HCT116 (cell line): ENCODE measurements at regions not wholly inside any gene's neighbourhood (a gene's known extent, or its start where the extent isn't known, plus 50 kb on each side); places are given as distances from the start of the nearest gene placed in this dataset.

ENCODE experiments used
- ATAC-seq: fragments of 200-7000 bp; cut with Tn5 transposase; 2 replicates; pipeline ENCODE4 v1.9.1; 2020; ENCODE audit warnings: mild to moderate bottlenecking, moderate library complexity
- BruUV-seq: library from RNA; stranded (reverse); fragments of 400-500 nt; replicated peaks from 2 replicates; lab custom pipeline; 2021; lab: Mats Ljungman, UMichigan
- CTCF ChIA-PET: fragments of 300-600 bp; sonication (Branson Sonifier 250); formaldehyde crosslinking; loops from one replicate; lab custom pipeline; 2021; ENCODE audit warnings: antibody characterized with exemption; lab: Charles Lee
- POLR2A ChIA-PET: fragments of 300-600, 350-600 bp; sonication (Branson Sonifier 250); formaldehyde crosslinking; loops from one replicate; lab custom pipeline; 2021; ENCODE audit warnings: antibody characterized with exemption; lab: Charles Lee
- RAD21 ChIA-PET, 2 experiments: fragments of 300-600 bp; sonication (Branson Sonifier 250); formaldehyde crosslinking; loops; one replicate each; lab custom pipeline; 2023; ENCODE audit warnings: low total read pairs in 2 of 2; ENCODE audit not compliant: uncharacterized antibody in 2 of 2, unreplicated experiment in 2 of 2, low non-redundant PET in 1 of 2; lab: Charles Lee
- DNase-seq: peaks from one replicate; pipeline ENCODE4 v3.0.0-alpha.2; 2010; ENCODE audit warnings: low read depth, low spot score
- H2AFZ ChIP-seq: fragments of 200-600 bp; shearing (Covaris generic), sonication (generic); 2 replicates; pipeline ENCODE4 v1.6.1; 2017; ENCODE audit warnings: low read depth, mixed run types, mixed read lengths, antibody characterized with exemption, low read length; ENCODE audit not compliant: poor library complexity, severe bottlenecking
- H3K27ac ChIP-seq: 2 replicates; pipeline ENCODE4 v1.5.1; 2012; ENCODE audit warnings: low read depth, low read length
- H3K27me3 ChIP-seq: fragments of 200-600 bp; sonication (generic); 2 replicates; pipeline ENCODE4 v1.6.1; 2016; ENCODE audit warnings: mixed run types, low read length, mixed read lengths; ENCODE audit not compliant: insufficient read depth
- H3K36me3 ChIP-seq, 2 experiments: fragments of 200-500 bp in 1 of 2; fragments of 200-600 bp in 1 of 2; sonication (Bioruptor generic) in 1 of 2; sonication (generic) in 1 of 2; 2 replicates each; pipeline versions ENCODE4 v1.5.1 to v1.6.1; 2014 to 2016; ENCODE audit warnings: low read length in 2 of 2, inconsistent platforms in 1 of 2, mixed read lengths in 1 of 2, mixed run types in 1 of 2; ENCODE audit not compliant: insufficient read depth in 2 of 2, control insufficient read depth in 1 of 2
- H3K4me1 ChIP-seq, 2 experiments: fragments of 200-600 bp in 1 of 2; sonication (generic) in 1 of 2; 2 replicates each; pipeline versions ENCODE4 v1.5.1 to v1.6.1; 2012 to 2017; ENCODE audit warnings: low read length in 2 of 2, inconsistent platforms in 1 of 2, mild to moderate bottlenecking in 1 of 2, mixed read lengths in 1 of 2, mixed run types in 1 of 2, moderate library complexity in 1 of 2; ENCODE audit not compliant: insufficient read depth in 2 of 2, control insufficient read depth in 1 of 2
- H3K4me2 ChIP-seq: fragments of 200-600 bp; sonication (generic); 2 replicates; pipeline ENCODE4 v1.6.1; 2017; ENCODE audit warnings: mixed run types, low read length, mixed read lengths
- H3K4me3 ChIP-seq, 2 experiments: fragments of 200-600 bp in 1 of 2; sonication (generic) in 1 of 2; replicated peaks in 1 of 2; 2 replicates each; pipeline ENCODE4 v1.5.1; 2011 to 2016; ENCODE audit warnings: low read length in 2 of 2, control low read depth in 1 of 2, low read depth in 1 of 2, mild to moderate bottlenecking in 1 of 2, mixed read lengths in 1 of 2, mixed run types in 1 of 2
- H3K79me2 ChIP-seq: fragments of 200-600 bp; sonication (generic); 2 replicates; pipeline ENCODE4 v1.6.1; 2017; ENCODE audit warnings: mild to moderate bottlenecking, mixed run types, low read length, moderate library complexity, mixed read lengths; ENCODE audit not compliant: insufficient read depth
- H3K9ac ChIP-seq: fragments of 200-600 bp; sonication (generic); 2 replicates; pipeline ENCODE4 v1.6.1; 2016; ENCODE audit warnings: low read length, mixed read lengths
- H3K9me2 ChIP-seq: fragments of 200-600 bp; sonication (generic), shearing (Covaris generic); 2 replicates; pipeline ENCODE4 v1.6.1; 2017; ENCODE audit warnings: mixed run types, mild to moderate bottlenecking, moderate library complexity; ENCODE audit not compliant: insufficient read depth
- H3K9me3 ChIP-seq, 2 experiments: fragments of 200-500 bp in 1 of 2; fragments of 200-600 bp in 1 of 2; sonication (Bioruptor generic) in 1 of 2; sonication (generic) in 1 of 2; 2 replicates each; pipeline ENCODE4 v1.6.1; 2014 to 2017; ENCODE audit warnings: low read length in 2 of 2, mixed read lengths in 2 of 2, inconsistent platforms in 1 of 2, low read depth in 1 of 2, mild to moderate bottlenecking in 1 of 2, mixed run types in 1 of 2, moderate library complexity in 1 of 2; ENCODE audit not compliant: control insufficient read depth in 1 of 2, insufficient read depth in 1 of 2
- H4K20me1 ChIP-seq: fragments of 200-600 bp; sonication (generic), shearing (Covaris generic); 2 replicates; pipeline ENCODE4 v1.6.1; 2017; ENCODE audit warnings: mixed run types, mild to moderate bottlenecking, moderate library complexity; ENCODE audit not compliant: insufficient read depth
- CBX3 ChIP-seq: IDR thresholded peaks from 2 replicates; pipeline ENCODE4 v1.6.1; 2012; ENCODE audit warnings: low read depth
- EGR1 ChIP-seq: IDR thresholded peaks from 2 replicates; pipeline ENCODE4 v1.6.1; 2012; ENCODE audit warnings: low read depth
- EZH2 ChIP-seq: fragments of 200-600 bp; sonication (generic); IDR thresholded peaks from 2 replicates; pipeline ENCODE4 v1.6.1; 2017; ENCODE audit warnings: antibody characterized with exemption, mixed run types
- FOSL1 ChIP-seq: IDR thresholded peaks from 2 replicates; pipeline ENCODE4 v1.6.1; 2012; ENCODE audit warnings: low read depth
- JUND ChIP-seq: IDR thresholded peaks from 2 replicates; pipeline ENCODE4 v1.6.1; 2012
- MAX ChIP-seq: IDR thresholded peaks from 2 replicates; pipeline ENCODE4 v1.6.1; 2012
- POLR2A ChIP-seq: IDR thresholded peaks from 2 replicates; pipeline ENCODE4 v1.7.0; 2011; ENCODE audit warnings: borderline replicate concordance; ENCODE audit not compliant: insufficient read depth, insufficient read length; ENCODE audit errors: extremely low read depth
- REST ChIP-seq: IDR thresholded peaks from 2 replicates; pipeline ENCODE4 v1.6.1; 2012; ENCODE audit warnings: low read depth
- ZFX ChIP-seq: fragments of 450-650 bp; IDR thresholded peaks from 2 replicates; pipeline ENCODE4 v1.6.1; 2017
- ZNF274 ChIP-seq: fragments of 200-500 bp; sonication (Bioruptor generic); IDR thresholded peaks from 2 replicates; pipeline ENCODE4 v1.6.1; 2014; ENCODE audit warnings: mild to moderate bottlenecking, low read depth, low read length, inconsistent platforms
- intact Hi-C: fragments of 100-400 bp; cut with micrococcal nuclease; formaldehyde crosslinking; loops from 2 replicates; pipeline ENCODE4 v1.10.0; 2022
- TF ChIP-seq, protein P1 (sequence below), 3 experiments: fragments of 200-600 bp in 1 of 3; sonication (generic) in 1 of 3; IDR thresholded peaks in 2 of 3; conservative IDR thresholded peaks in 1 of 3; 2 replicates each; pipeline ENCODE4 v1.5.1; 2012 to 2017; ENCODE audit warnings: low read depth in 2 of 3, low read length in 2 of 3, antibody characterized with exemption in 1 of 3, borderline replicate concordance in 1 of 3, control low read depth in 1 of 3, mild to moderate bottlenecking in 1 of 3, mixed read lengths in 1 of 3, mixed run types in 1 of 3, moderate library complexity in 1 of 3; ENCODE audit not compliant: insufficient read depth in 1 of 3
- TF ChIP-seq, protein P2 (sequence below): IDR thresholded peaks from 2 replicates; pipeline ENCODE4 v1.6.1; 2011; ENCODE audit warnings: mild to moderate bottlenecking, low read length, moderate library complexity; ENCODE audit not compliant: insufficient replicate concordance; ENCODE audit errors: extremely low read depth

DNA sequence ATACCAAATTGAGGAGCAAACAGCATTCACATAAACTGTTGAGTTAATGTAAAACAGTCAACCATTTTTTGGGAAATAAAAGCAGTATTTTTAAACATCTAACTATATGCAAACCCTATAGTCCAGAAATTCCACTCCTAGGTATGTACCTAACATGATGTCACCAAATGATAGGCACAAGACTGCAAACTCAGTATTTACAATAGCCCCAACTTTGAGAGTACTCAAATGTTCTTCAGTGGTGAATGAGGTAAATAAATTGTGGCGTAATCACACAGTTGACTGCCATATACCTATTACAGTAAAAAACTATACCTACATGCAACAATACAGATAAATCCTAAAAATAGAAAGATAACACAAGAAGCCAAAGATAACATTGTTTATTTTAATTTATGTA is 1243.8 kb upstream of the ADGRL3 start:
- no peaks in the 10 kb centered on the region for H3K79me2 ChIP-seq
- peaks cover 0 to 22% of the 10 kb centered on the region in 2 experiments; a peak in 2 of 4 replicates for H3K9me3 ChIP-seq
- no peaks in the 10 kb centered on the region for H4K20me1 ChIP-seq
- no peak overlapping the region for H3K27ac ChIP-seq
- no peak overlapping the region for H3K4me2 ChIP-seq
- no peaks in the 10 kb centered on the region for H3K4me1 ChIP-seq
- intact Hi-C loops = no loop called here
- ChIA-PET POLR2A (no interaction called here), RAD21 (no interaction called here), CTCF (no interaction called here)
- no peak overlapping the region for H3K4me3 ChIP-seq
- H3K27me3 ChIP-seq = no peaks in the 10 kb centered on the region
- no TSS peak for BruUV-seq
- DNase-seq (no peak), ATAC-seq (no peak)
- no peak overlapping the region for H2AFZ ChIP-seq
- no peak overlapping the region for H3K9ac ChIP-seq
- TF ChIP-seq JUND (no peak), ZNF274 (no peak), POLR2A (no peak)
- TF ChIP-seq, protein P1, sequence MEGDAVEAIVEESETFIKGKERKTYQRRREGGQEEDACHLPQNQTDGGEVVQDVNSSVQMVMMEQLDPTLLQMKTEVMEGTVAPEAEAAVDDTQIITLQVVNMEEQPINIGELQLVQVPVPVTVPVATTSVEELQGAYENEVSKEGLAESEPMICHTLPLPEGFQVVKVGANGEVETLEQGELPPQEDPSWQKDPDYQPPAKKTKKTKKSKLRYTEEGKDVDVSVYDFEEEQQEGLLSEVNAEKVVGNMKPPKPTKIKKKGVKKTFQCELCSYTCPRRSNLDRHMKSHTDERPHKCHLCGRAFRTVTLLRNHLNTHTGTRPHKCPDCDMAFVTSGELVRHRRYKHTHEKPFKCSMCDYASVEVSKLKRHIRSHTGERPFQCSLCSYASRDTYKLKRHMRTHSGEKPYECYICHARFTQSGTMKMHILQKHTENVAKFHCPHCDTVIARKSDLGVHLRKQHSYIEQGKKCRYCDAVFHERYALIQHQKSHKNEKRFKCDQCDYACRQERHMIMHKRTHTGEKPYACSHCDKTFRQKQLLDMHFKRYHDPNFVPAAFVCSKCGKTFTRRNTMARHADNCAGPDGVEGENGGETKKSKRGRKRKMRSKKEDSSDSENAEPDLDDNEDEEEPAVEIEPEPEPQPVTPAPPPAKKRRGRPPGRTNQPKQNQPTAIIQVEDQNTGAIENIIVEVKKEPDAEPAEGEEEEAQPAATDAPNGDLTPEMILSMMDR (IDR thresholded peaks at IDR 0.05 in 2 of 3, conservative IDR thresholded peaks at IDR 0.05 in 1 of 3; ENCODE audit: borderline replicate concordance in 1 of 3, insufficient read depth in 1 of 3, low read depth in 2 of 3, low read length in 2 of 3) = no peak
- no peaks in the 10 kb centered on the region for H3K36me3 ChIP-seq
- H3K9me2 ChIP-seq = no peaks in the 10 kb centered on the region

GRCh38 chr4:59960143-59960542 is 1240.0 kb upstream of the ADGRL3 start:
- Histone ChIP-seq H4K20me1 (no peaks in the 10 kb centered on the region), H2AFZ (no peak overlapping the region), H3K4me3 (no peak overlapping the region), H3K4me1 (no peaks in the 10 kb centered on the region), H3K9me3 (peaks cover 5 to 27% of the 10 kb centered on the region in 2 experiments; a peak in 2 of 4 replicates), H3K4me2 (no peak overlapping the region), H3K9ac (no peak overlapping the region), H3K27me3 (no peaks in the 10 kb centered on the region), H3K27ac (no peak overlapping the region), H3K9me2 (no peaks in the 10 kb centered on the region), H3K79me2 (no peaks in the 10 kb centered on the region), H3K36me3 (no peaks in the 10 kb centered on the region)
- CTCF ChIA-PET = no interaction called here
- DNase-seq (no peak), ATAC-seq (no peak)
- intact Hi-C loops = no loop called here
- BruUV-seq = no TSS peak
- RAD21 ChIA-PET = no interaction called here
- POLR2A ChIA-PET = no interaction called here
- TF ChIP-seq FOSL1 = no peak
- TF ChIP-seq EGR1 = no peak
- TF ChIP-seq, protein P2, sequence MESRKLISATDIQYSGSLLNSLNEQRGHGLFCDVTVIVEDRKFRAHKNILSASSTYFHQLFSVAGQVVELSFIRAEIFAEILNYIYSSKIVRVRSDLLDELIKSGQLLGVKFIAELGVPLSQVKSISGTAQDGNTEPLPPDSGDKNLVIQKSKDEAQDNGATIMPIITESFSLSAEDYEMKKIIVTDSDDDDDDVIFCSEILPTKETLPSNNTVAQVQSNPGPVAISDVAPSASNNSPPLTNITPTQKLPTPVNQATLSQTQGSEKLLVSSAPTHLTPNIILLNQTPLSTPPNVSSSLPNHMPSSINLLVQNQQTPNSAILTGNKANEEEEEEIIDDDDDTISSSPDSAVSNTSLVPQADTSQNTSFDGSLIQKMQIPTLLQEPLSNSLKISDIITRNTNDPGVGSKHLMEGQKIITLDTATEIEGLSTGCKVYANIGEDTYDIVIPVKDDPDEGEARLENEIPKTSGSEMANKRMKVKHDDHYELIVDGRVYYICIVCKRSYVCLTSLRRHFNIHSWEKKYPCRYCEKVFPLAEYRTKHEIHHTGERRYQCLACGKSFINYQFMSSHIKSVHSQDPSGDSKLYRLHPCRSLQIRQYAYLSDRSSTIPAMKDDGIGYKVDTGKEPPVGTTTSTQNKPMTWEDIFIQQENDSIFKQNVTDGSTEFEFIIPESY = no peak
- no peak for TF ChIP-seq EZH2
- TF ChIP-seq REST = no peak
- TF ChIP-seq CBX3 = no peak
- TF ChIP-seq ZFX = no peak
- TF ChIP-seq MAX = no peak
- TF ChIP-seq ZNF274 = no peak
